ENCODE measurements at regions not wholly inside any gene's neighbourhood (a gene's known extent, or its start where the extent isn't known, plus 50 kb on each side); places are given as distances from the start of the nearest gene placed in this dataset.
A peak's percentile ranks its signal among the peaks of the same experiment; 100 is the strongest.

- H3K9me3 ChIP-seq (ENCODE audit: insufficient read depth, low read length) = no peaks in the 10 kb centered on the region
- 0 out of 2 replicates have a peak, but pooled peaks cover 4% of the 10 kb centered on the region for H3F3A ChIP-seq (ENCODE audit: insufficient read depth)
- H3K9ac ChIP-seq (ENCODE audit: low read length) = no peak overlapping the region
- H3K4me2 ChIP-seq (ENCODE audit: low read depth, low read length, poor library complexity, severe bottlenecking) = no peak overlapping the region
- H3K27me3 ChIP-seq (ENCODE audit: low read length) = no peaks in the 10 kb centered on the region
- no peaks in the 10 kb centered on the region for H3K79me2 ChIP-seq (ENCODE audit: insufficient read depth, low read length)
- H2AFZ ChIP-seq (ENCODE audit: low read depth, low read length, severe bottlenecking) = no peak overlapping the region
- H3K4me3 ChIP-seq (ENCODE audit: insufficient read depth, low read length, poor library complexity, severe bottlenecking) = no peak overlapping the region
- no peak overlapping the region for H3K27ac ChIP-seq (ENCODE audit: low read depth, low read length)
- TF ChIP-seq EZH2phosphoT487 (conservative IDR thresholded peaks at IDR 0.05; ENCODE audit: low read length) (no peak), CTCF (IDR thresholded peaks at IDR 0.05; ENCODE audit: insufficient read depth, low read length, poor library complexity, severe bottlenecking) (no peak)
- no peaks in the 10 kb centered on the region for H3K36me3 ChIP-seq (ENCODE audit: low read length)
- no peaks in the 10 kb centered on the region for H4K20me1 ChIP-seq (ENCODE audit: low read depth, low read length)
- H3K9me2 ChIP-seq (replicated peaks; ENCODE audit: insufficient read depth, low read length) = no peaks in the 10 kb centered on the region
These were observed 58.9 kb upstream of the CD28 start for GRCh38 chr2:203647579-203647978.

GRCh38 chr2:203648273-203648672 is 58.2 kb upstream of the CD28 start:
- Histone ChIP-seq H3K9me2 (replicated peaks; ENCODE audit: insufficient read depth, low read length) (no peaks in the 10 kb centered on the region), H3K27me3 (ENCODE audit: low read length) (no peaks in the 10 kb centered on the region), H3K4me2 (ENCODE audit: low read depth, low read length, poor library complexity, severe bottlenecking) (no peak overlapping the region), H2AFZ (ENCODE audit: low read depth, low read length, severe bottlenecking) (no peak overlapping the region), H3K4me3 (ENCODE audit: insufficient read depth, low read length, poor library complexity, severe bottlenecking) (no peak overlapping the region), H3K9me3 (ENCODE audit: insufficient read depth, low read length) (no peaks in the 10 kb centered on the region), H4K20me1 (ENCODE audit: low read depth, low read length) (no peaks in the 10 kb centered on the region), H3K79me2 (ENCODE audit: insufficient read depth, low read length) (no peaks in the 10 kb centered on the region), H3K9ac (ENCODE audit: low read length) (no peak overlapping the region), H3K36me3 (ENCODE audit: low read length) (no peaks in the 10 kb centered on the region), H3K27ac (ENCODE audit: low read depth, low read length) (no peak overlapping the region), H3F3A (ENCODE audit: insufficient read depth) (0 out of 2 replicates have a peak, but pooled peaks cover 4% of the 10 kb centered on the region)
- TF ChIP-seq CTCF (IDR thresholded peaks at IDR 0.05; ENCODE audit: insufficient read depth, low read length, poor library complexity, severe bottlenecking) (no peak), EZH2phosphoT487 (conservative IDR thresholded peaks at IDR 0.05; ENCODE audit: low read length) (no peak)

GRCh38 chr2:203649176-203649814 is 57.1 kb upstream of the CD28 start:
- 0 out of 2 replicates have a peak, but pooled peaks cover 4% of the 10 kb centered on the region for H3F3A ChIP-seq (ENCODE audit: insufficient read depth)
- TF ChIP-seq CTCF (IDR thresholded peaks at IDR 0.05; ENCODE audit: insufficient read depth, low read length, poor library complexity, severe bottlenecking) (no peak), EZH2phosphoT487 (conservative IDR thresholded peaks at IDR 0.05; ENCODE audit: low read length) (no peak)
- no peaks in the 10 kb centered on the region for H3K27me3 ChIP-seq (ENCODE audit: low read length)
- H2AFZ ChIP-seq (ENCODE audit: low read depth, low read length, severe bottlenecking) = no peak overlapping the region
- H3K79me2 ChIP-seq (ENCODE audit: insufficient read depth, low read length) = no peaks in the 10 kb centered on the region
- no peaks in the 10 kb centered on the region for H3K36me3 ChIP-seq (ENCODE audit: low read length)
- H3K9me2 ChIP-seq (replicated peaks; ENCODE audit: insufficient read depth, low read length) = no peaks in the 10 kb centered on the region
- H3K4me3 ChIP-seq (ENCODE audit: insufficient read depth, low read length, poor library complexity, severe bottlenecking) = no peak overlapping the region
- no peak overlapping the region for H3K9ac ChIP-seq (ENCODE audit: low read length)
- peak overlapping the region; percentile 44 for H3K4me2 ChIP-seq (ENCODE audit: low read depth, low read length, poor library complexity, severe bottlenecking)
- no peaks in the 10 kb centered on the region for H3K9me3 ChIP-seq (ENCODE audit: insufficient read depth, low read length)
- no peaks in the 10 kb centered on the region for H4K20me1 ChIP-seq (ENCODE audit: low read depth, low read length)
- no peak overlapping the region for H3K27ac ChIP-seq (ENCODE audit: low read depth, low read length)

All from SU-DHL-6 (cell line).